Mesenchymal stem cell (in vitro differentiated cells and primary cell): ENCODE measurements at regions not wholly inside any gene's neighbourhood (a gene's known extent, or its start where the extent isn't known, plus 50 kb on each side); places are given as distances from the start of the nearest gene placed in this dataset.

Source experiments
- DNase-seq: peaks from one replicate; pipeline ENCODE4 v3.0.0-alpha.2; 2013
- H2AFZ ChIP-seq: one replicate; pipeline ENCODE4 v1.6.1; 2013; ENCODE audit warnings: low read depth, mild to moderate bottlenecking, control low read depth, inconsistent platforms, low read length, moderate library complexity
- H2AK5ac ChIP-seq: 2 replicates; pipeline ENCODE4 v1.6.1; 2013; ENCODE audit warnings: low read length, moderate library complexity, mild to moderate bottlenecking, inconsistent platforms; ENCODE audit not compliant: severe bottlenecking
- H2BK120ac ChIP-seq: one replicate; pipeline ENCODE4 v1.6.1; 2013; ENCODE audit warnings: low read depth, mild to moderate bottlenecking, inconsistent platforms, low read length, moderate library complexity
- H2BK12ac ChIP-seq, 2 experiments: one replicate each; pipeline ENCODE4 v1.6.1; 2013; ENCODE audit warnings: inconsistent platforms in 2 of 2, low read length in 2 of 2, mild to moderate bottlenecking in 2 of 2, moderate library complexity in 2 of 2, control low read depth in 1 of 2
- H2BK15ac ChIP-seq: one replicate; pipeline ENCODE4 v1.6.1; 2013; ENCODE audit warnings: mild to moderate bottlenecking, low read depth, inconsistent platforms; ENCODE audit not compliant: poor library complexity, severe bottlenecking
- H2BK5ac ChIP-seq: 2 replicates; pipeline ENCODE4 v1.6.1; 2013; ENCODE audit warnings: low read depth, mild to moderate bottlenecking, low read length, control low read depth, inconsistent platforms; ENCODE audit not compliant: poor library complexity, severe bottlenecking
- H3K14ac ChIP-seq, 2 experiments: one replicate each; pipeline ENCODE4 v1.6.1; 2013; ENCODE audit warnings: inconsistent platforms in 2 of 2, low read length in 2 of 2, control low read depth in 1 of 2, mild to moderate bottlenecking in 1 of 2, moderate library complexity in 1 of 2
- H3K18ac ChIP-seq, 2 experiments: one replicate each; pipeline ENCODE4 v1.6.1; 2013; ENCODE audit warnings: inconsistent platforms in 2 of 2, low read length in 2 of 2, control low read depth in 1 of 2, low read depth in 1 of 2, mild to moderate bottlenecking in 1 of 2
- H3K23ac ChIP-seq, 2 experiments: one replicate each; pipeline ENCODE4 v1.6.1; 2013; ENCODE audit warnings: inconsistent platforms in 2 of 2, low read length in 2 of 2, mild to moderate bottlenecking in 2 of 2, moderate library complexity in 2 of 2, control low read depth in 1 of 2
- H3K27ac ChIP-seq: 2 replicates; pipeline ENCODE4 v1.5.1; 2013; ENCODE audit warnings: mild to moderate bottlenecking, moderate library complexity, low read length, control low read depth, inconsistent platforms; ENCODE audit not compliant: poor library complexity, severe bottlenecking
- H3K27me3 ChIP-seq, 2 experiments: 2 replicates each; pipeline versions ENCODE4 v1.6.1 to v1.7.0; 2013; ENCODE audit warnings: low read length in 2 of 2, mild to moderate bottlenecking in 2 of 2, moderate library complexity in 2 of 2, control low read depth in 1 of 2, inconsistent platforms in 1 of 2; ENCODE audit not compliant: control insufficient read depth in 1 of 2, insufficient read depth in 1 of 2
- H3K36me3 ChIP-seq, 2 experiments: 2 replicates each; pipeline versions ENCODE4 v1.6.1 to v1.7.0; 2013; ENCODE audit warnings: low read length in 2 of 2, control low read depth in 1 of 2, inconsistent platforms in 1 of 2, low read depth in 1 of 2, mild to moderate bottlenecking in 1 of 2; ENCODE audit not compliant: insufficient read depth in 2 of 2, control insufficient read depth in 1 of 2
- H3K4ac ChIP-seq, 2 experiments: one replicate each; pipeline ENCODE4 v1.6.1; 2013; ENCODE audit warnings: inconsistent platforms in 2 of 2, low read length in 2 of 2, mild to moderate bottlenecking in 2 of 2, moderate library complexity in 2 of 2, control low read depth in 1 of 2, low read depth in 1 of 2
- H3K4me1 ChIP-seq: 2 replicates; pipeline ENCODE4 v1.6.1; 2013; ENCODE audit warnings: low read depth, low read length, control low read depth; ENCODE audit not compliant: control insufficient read depth, insufficient read depth
- H3K4me2 ChIP-seq: 2 replicates; pipeline ENCODE4 v1.6.1; 2013; ENCODE audit warnings: low read length, mild to moderate bottlenecking, inconsistent platforms; ENCODE audit not compliant: poor library complexity, severe bottlenecking
- H3K4me3 ChIP-seq, 2 experiments: 2 replicates each; pipeline versions ENCODE4 v1.5.1 to v1.7.0; 2013; ENCODE audit warnings: low read length in 2 of 2, mild to moderate bottlenecking in 2 of 2, control low read depth in 1 of 2, low read depth in 1 of 2; ENCODE audit not compliant: insufficient read depth in 1 of 2
- H3K79me1 ChIP-seq: replicated peaks from 2 replicates; pipeline ENCODE4 v1.6.1; 2013; ENCODE audit warnings: mild to moderate bottlenecking, control low read depth, low read length, inconsistent platforms; ENCODE audit not compliant: poor library complexity, severe bottlenecking
- H3K9ac ChIP-seq: 2 replicates; pipeline ENCODE4 v1.7.0; 2013; ENCODE audit warnings: mild to moderate bottlenecking, low read length, moderate library complexity
- H3K9me3 ChIP-seq: 2 replicates; pipeline ENCODE4 v1.7.0; 2013; ENCODE audit warnings: mild to moderate bottlenecking, low read length; ENCODE audit not compliant: control insufficient read depth
- H4K8ac ChIP-seq: one replicate; pipeline ENCODE4 v1.6.1; 2013; ENCODE audit warnings: inconsistent platforms, mild to moderate bottlenecking, low read length, moderate library complexity
- H4K91ac ChIP-seq: one replicate; pipeline ENCODE4 v1.6.1; 2013; ENCODE audit warnings: mild to moderate bottlenecking, low read length, inconsistent platforms
- WGBS: methylation state at CpG from one replicate; pipeline ENCODE4 v1.1.7; 2013; ENCODE audit warnings: mixed read lengths; 5-methylcytosine and 5-hydroxymethylcytosine counted together

GRCh38 chr13:31437975-31438374 is 238.2 kb downstream of the B3GLCT start:
- Histone ChIP-seq H3K4me1 (no peaks in the 10 kb centered on the region), H3K4ac (no peak overlapping the region), H3K9ac (no peak overlapping the region), H3K36me3 (no peaks in the 10 kb centered on the region), H3K4me3 (no peak overlapping the region), H3K79me1 (no peaks in the 10 kb centered on the region), H2BK5ac (no peak overlapping the region), H2AK5ac (no peak overlapping the region), H3K23ac (no peak overlapping the region), H3K4me2 (no peak overlapping the region), H3K27me3 (peaks cover 0 to 15% of the 10 kb centered on the region in 2 experiments), H2BK120ac (no peak overlapping the region), H4K91ac (no peak overlapping the region), H4K8ac (no peak overlapping the region), H2AFZ (no peak overlapping the region), H3K18ac (no peak overlapping the region), H3K27ac (no peak overlapping the region), H2BK12ac (no peak overlapping the region), H3K9me3 (no peaks in the 10 kb centered on the region), H3K14ac (no peak overlapping the region), H2BK15ac (no peak overlapping the region)
- 80% methylated on average over 3 of the region's 3 CpGs for WGBS
- DNase-seq: no peak

- Histone ChIP-seq H2BK5ac (no peak overlapping the region), H3K4ac (no peak overlapping the region), H3K14ac (no peak overlapping the region), H4K8ac (no peak overlapping the region), H3K36me3 (no peaks in the 10 kb centered on the region), H3K18ac (no peak overlapping the region), H3K27me3 (peaks cover 0 to 15% of the 10 kb centered on the region in 2 experiments), H3K79me1 (no peaks in the 10 kb centered on the region), H3K9me3 (no peaks in the 10 kb centered on the region), H2AFZ (no peak overlapping the region), H2BK12ac (no peak overlapping the region), H3K4me1 (no peaks in the 10 kb centered on the region), H2AK5ac (no peak overlapping the region), H3K23ac (no peak overlapping the region), H3K4me3 (no peak overlapping the region), H4K91ac (no peak overlapping the region), H3K27ac (no peak overlapping the region), H3K4me2 (no peak overlapping the region), H2BK120ac (no peak overlapping the region), H2BK15ac (no peak overlapping the region), H3K9ac (no peak overlapping the region)
- DNase-seq: no peak
- 90% methylated on average over 2 of the region's 2 CpGs for WGBS
Measured at GRCh38 chr13:31440132-31440531, 240.4 kb downstream of the B3GLCT start.

- H4K8ac ChIP-seq: no peak overlapping the region
- no peak overlapping the region for H3K23ac ChIP-seq
- H3K4me2 ChIP-seq: no peak overlapping the region
- WGBS: 77% methylated on average over 9 of the region's 9 CpGs
- no peak overlapping the region for H3K4ac ChIP-seq
- no peak for DNase-seq
- no peak overlapping the region for H2AFZ ChIP-seq
- H3K27me3 ChIP-seq: peaks cover 0 to 10% of the 10 kb centered on the region in 2 experiments
- H3K27ac ChIP-seq: no peak overlapping the region
- H3K18ac ChIP-seq: no peak overlapping the region
- no peaks in the 10 kb centered on the region for H3K36me3 ChIP-seq
- H3K14ac ChIP-seq: no peak overlapping the region
- H4K91ac ChIP-seq: no peak overlapping the region
- no peak overlapping the region for H2AK5ac ChIP-seq
- H3K4me3 ChIP-seq: no peak overlapping the region
- H2BK120ac ChIP-seq: no peak overlapping the region
- H3K9ac ChIP-seq: no peak overlapping the region
- H3K79me1 ChIP-seq: no peaks in the 10 kb centered on the region
- no peak overlapping the region for H2BK12ac ChIP-seq
- no peaks in the 10 kb centered on the region for H3K9me3 ChIP-seq
- H2BK15ac ChIP-seq: no peak overlapping the region
- no peak overlapping the region for H2BK5ac ChIP-seq
- H3K4me1 ChIP-seq: no peaks in the 10 kb centered on the region
Measured at GRCh38 chr13:31441800-31442510, 242.2 kb downstream of the B3GLCT start.

- H3K4me2 ChIP-seq: no peak overlapping the region
- H2AK5ac ChIP-seq: no peak overlapping the region
- no peak overlapping the region for H2BK12ac ChIP-seq
- no peak overlapping the region for H2BK120ac ChIP-seq
- H2AFZ ChIP-seq: no peak overlapping the region
- no peak overlapping the region for H4K8ac ChIP-seq
- 75% methylated on average over 4 of the region's 4 CpGs for WGBS
- H3K18ac ChIP-seq: no peak overlapping the region
- no peak overlapping the region for H3K4me3 ChIP-seq
- H3K27ac ChIP-seq: no peak overlapping the region
- H3K36me3 ChIP-seq: no peaks in the 10 kb centered on the region
- H3K27me3 ChIP-seq: peaks cover 0 to 10% of the 10 kb centered on the region in 2 experiments
- no peak overlapping the region for H3K4ac ChIP-seq
- H2BK5ac ChIP-seq: no peak overlapping the region
- no peak overlapping the region for H3K9ac ChIP-seq
- H3K9me3 ChIP-seq: no peaks in the 10 kb centered on the region
- no peak overlapping the region for H2BK15ac ChIP-seq
- DNase-seq: no peak
- H3K79me1 ChIP-seq: no peaks in the 10 kb centered on the region
- H3K4me1 ChIP-seq: no peaks in the 10 kb centered on the region
- H3K23ac ChIP-seq: no peak overlapping the region
- no peak overlapping the region for H3K14ac ChIP-seq
- H4K91ac ChIP-seq: no peak overlapping the region
Measured at GRCh38 chr13:31442571-31442970, 242.8 kb downstream of the B3GLCT start.
